HCT116 (cell line): ENCODE measurements at regions not wholly inside any gene's neighbourhood (a gene's known extent, or its start where the extent isn't known, plus 50 kb on each side); places are given as distances from the start of the nearest gene placed in this dataset.

Experiments
- ATAC-seq: fragments of 200-7000 bp; cut with Tn5 transposase; 2 replicates; pipeline ENCODE4 v1.9.1; 2020; ENCODE audit warnings: mild to moderate bottlenecking, moderate library complexity
- BruUV-seq: library from RNA; stranded (reverse); fragments of 400-500 nt; replicated peaks from 2 replicates; lab custom pipeline; 2021; lab: Mats Ljungman, UMichigan
- CTCF ChIA-PET: fragments of 300-600 bp; sonication (Branson Sonifier 250); formaldehyde crosslinking; loops from one replicate; lab custom pipeline; 2021; ENCODE audit warnings: antibody characterized with exemption; lab: Charles Lee
- POLR2A ChIA-PET: fragments of 300-600, 350-600 bp; sonication (Branson Sonifier 250); formaldehyde crosslinking; loops from one replicate; lab custom pipeline; 2021; ENCODE audit warnings: antibody characterized with exemption; lab: Charles Lee
- RAD21 ChIA-PET, 2 experiments: fragments of 300-600 bp; sonication (Branson Sonifier 250); formaldehyde crosslinking; loops; one replicate each; lab custom pipeline; 2023; ENCODE audit warnings: low total read pairs in 2 of 2; ENCODE audit not compliant: uncharacterized antibody in 2 of 2, unreplicated experiment in 2 of 2, low non-redundant PET in 1 of 2; lab: Charles Lee
- DNase-seq: peaks from one replicate; pipeline ENCODE4 v3.0.0-alpha.2; 2010; ENCODE audit warnings: low read depth, low spot score
- H2AFZ ChIP-seq: fragments of 200-600 bp; shearing (Covaris generic), sonication (generic); 2 replicates; pipeline ENCODE4 v1.6.1; 2017; ENCODE audit warnings: low read depth, mixed run types, mixed read lengths, antibody characterized with exemption, low read length; ENCODE audit not compliant: poor library complexity, severe bottlenecking
- H3K27ac ChIP-seq: 2 replicates; pipeline ENCODE4 v1.5.1; 2012; ENCODE audit warnings: low read depth, low read length
- H3K27me3 ChIP-seq: fragments of 200-600 bp; sonication (generic); 2 replicates; pipeline ENCODE4 v1.6.1; 2016; ENCODE audit warnings: mixed run types, low read length, mixed read lengths; ENCODE audit not compliant: insufficient read depth
- H3K36me3 ChIP-seq, 2 experiments: fragments of 200-500 bp in 1 of 2; fragments of 200-600 bp in 1 of 2; sonication (Bioruptor generic) in 1 of 2; sonication (generic) in 1 of 2; 2 replicates each; pipeline versions ENCODE4 v1.5.1 to v1.6.1; 2014 to 2016; ENCODE audit warnings: low read length in 2 of 2, inconsistent platforms in 1 of 2, mixed read lengths in 1 of 2, mixed run types in 1 of 2; ENCODE audit not compliant: insufficient read depth in 2 of 2, control insufficient read depth in 1 of 2
- H3K4me1 ChIP-seq, 2 experiments: fragments of 200-600 bp in 1 of 2; sonication (generic) in 1 of 2; 2 replicates each; pipeline versions ENCODE4 v1.5.1 to v1.6.1; 2012 to 2017; ENCODE audit warnings: low read length in 2 of 2, inconsistent platforms in 1 of 2, mild to moderate bottlenecking in 1 of 2, mixed read lengths in 1 of 2, mixed run types in 1 of 2, moderate library complexity in 1 of 2; ENCODE audit not compliant: insufficient read depth in 2 of 2, control insufficient read depth in 1 of 2
- H3K4me2 ChIP-seq: fragments of 200-600 bp; sonication (generic); 2 replicates; pipeline ENCODE4 v1.6.1; 2017; ENCODE audit warnings: mixed run types, low read length, mixed read lengths
- H3K4me3 ChIP-seq, 2 experiments: fragments of 200-600 bp in 1 of 2; sonication (generic) in 1 of 2; replicated peaks in 1 of 2; 2 replicates each; pipeline ENCODE4 v1.5.1; 2011 to 2016; ENCODE audit warnings: low read length in 2 of 2, control low read depth in 1 of 2, low read depth in 1 of 2, mild to moderate bottlenecking in 1 of 2, mixed read lengths in 1 of 2, mixed run types in 1 of 2
- H3K79me2 ChIP-seq: fragments of 200-600 bp; sonication (generic); 2 replicates; pipeline ENCODE4 v1.6.1; 2017; ENCODE audit warnings: mild to moderate bottlenecking, mixed run types, low read length, moderate library complexity, mixed read lengths; ENCODE audit not compliant: insufficient read depth
- H3K9ac ChIP-seq: fragments of 200-600 bp; sonication (generic); 2 replicates; pipeline ENCODE4 v1.6.1; 2016; ENCODE audit warnings: low read length, mixed read lengths
- H3K9me2 ChIP-seq: fragments of 200-600 bp; sonication (generic), shearing (Covaris generic); 2 replicates; pipeline ENCODE4 v1.6.1; 2017; ENCODE audit warnings: mixed run types, mild to moderate bottlenecking, moderate library complexity; ENCODE audit not compliant: insufficient read depth
- H3K9me3 ChIP-seq, 2 experiments: fragments of 200-500 bp in 1 of 2; fragments of 200-600 bp in 1 of 2; sonication (Bioruptor generic) in 1 of 2; sonication (generic) in 1 of 2; 2 replicates each; pipeline ENCODE4 v1.6.1; 2014 to 2017; ENCODE audit warnings: low read length in 2 of 2, mixed read lengths in 2 of 2, inconsistent platforms in 1 of 2, low read depth in 1 of 2, mild to moderate bottlenecking in 1 of 2, mixed run types in 1 of 2, moderate library complexity in 1 of 2; ENCODE audit not compliant: control insufficient read depth in 1 of 2, insufficient read depth in 1 of 2
- H4K20me1 ChIP-seq: fragments of 200-600 bp; sonication (generic), shearing (Covaris generic); 2 replicates; pipeline ENCODE4 v1.6.1; 2017; ENCODE audit warnings: mixed run types, mild to moderate bottlenecking, moderate library complexity; ENCODE audit not compliant: insufficient read depth
- ATF3 ChIP-seq: IDR thresholded peaks from 2 replicates; pipeline ENCODE4 v1.6.1; 2012
- CBX3 ChIP-seq: IDR thresholded peaks from 2 replicates; pipeline ENCODE4 v1.6.1; 2012; ENCODE audit warnings: low read depth
- EGR1 ChIP-seq: IDR thresholded peaks from 2 replicates; pipeline ENCODE4 v1.6.1; 2012; ENCODE audit warnings: low read depth
- EZH2 ChIP-seq: fragments of 200-600 bp; sonication (generic); IDR thresholded peaks from 2 replicates; pipeline ENCODE4 v1.6.1; 2017; ENCODE audit warnings: antibody characterized with exemption, mixed run types
- EZH2phosphoT487 ChIP-seq: fragments of 200-600 bp; IDR thresholded peaks from 2 replicates; pipeline ENCODE4 v1.6.1; 2018; ENCODE audit warnings: antibody characterized with exemption, borderline replicate concordance
- POLR2A ChIP-seq: IDR thresholded peaks from 2 replicates; pipeline ENCODE4 v1.7.0; 2011; ENCODE audit warnings: borderline replicate concordance; ENCODE audit not compliant: insufficient read depth, insufficient read length; ENCODE audit errors: extremely low read depth
- POLR2AphosphoS5 ChIP-seq: IDR thresholded peaks from 2 replicates; pipeline ENCODE4 v1.6.1; 2011; ENCODE audit warnings: mild to moderate bottlenecking, low read depth, low read length, moderate library complexity
- RAD21 ChIP-seq: IDR thresholded peaks from 2 replicates; pipeline ENCODE4 v1.6.1; 2012; ENCODE audit warnings: low read depth, mild to moderate bottlenecking
- SIN3A ChIP-seq: IDR thresholded peaks from 2 replicates; pipeline ENCODE4 v1.6.1; 2012; ENCODE audit warnings: low read depth
- SRF ChIP-seq: IDR thresholded peaks from 2 replicates; pipeline ENCODE4 v1.6.1; 2012; ENCODE audit warnings: low read depth
- TCF7L2 ChIP-seq: IDR thresholded peaks from 2 replicates; pipeline ENCODE4 v1.7.0; 2011; ENCODE audit warnings: borderline replicate concordance, inconsistent platforms; ENCODE audit not compliant: insufficient read depth, insufficient read length; ENCODE audit errors: extremely low read depth
- ZNF274 ChIP-seq: fragments of 200-500 bp; sonication (Bioruptor generic); IDR thresholded peaks from 2 replicates; pipeline ENCODE4 v1.6.1; 2014; ENCODE audit warnings: mild to moderate bottlenecking, low read depth, low read length, inconsistent platforms
- intact Hi-C: fragments of 100-400 bp; cut with micrococcal nuclease; formaldehyde crosslinking; loops from 2 replicates; pipeline ENCODE4 v1.10.0; 2022
- TF ChIP-seq, protein P1 (sequence below): IDR thresholded peaks from 2 replicates; pipeline ENCODE4 v1.6.1; 2012; ENCODE audit warnings: low read depth
- TF ChIP-seq, protein P2 (sequence below): IDR thresholded peaks from 2 replicates; pipeline ENCODE4 v1.6.1; 2012
- TF ChIP-seq, protein P3 (sequence below), 3 experiments: fragments of 200-600 bp in 1 of 3; sonication (generic) in 1 of 3; IDR thresholded peaks in 2 of 3; conservative IDR thresholded peaks in 1 of 3; 2 replicates each; pipeline ENCODE4 v1.5.1; 2012 to 2017; ENCODE audit warnings: low read depth in 2 of 3, low read length in 2 of 3, antibody characterized with exemption in 1 of 3, borderline replicate concordance in 1 of 3, control low read depth in 1 of 3, mild to moderate bottlenecking in 1 of 3, mixed read lengths in 1 of 3, mixed run types in 1 of 3, moderate library complexity in 1 of 3; ENCODE audit not compliant: insufficient read depth in 1 of 3

GRCh38 chr5:135100011-135100410, 66.0 kb upstream of the PITX1 start:
- CTCF ChIA-PET: no interaction called here

GRCh38 chr5:135097390-135097789, 63.4 kb upstream of the PITX1 start:
- no TSS peak for BruUV-seq
- RAD21 ChIA-PET: no interaction called here
- TF ChIP-seq EGR1: no peak
- no peak for TF ChIP-seq TCF7L2
- TF ChIP-seq POLR2AphosphoS5: no peak
- no peak for TF ChIP-seq ZNF274
- TF ChIP-seq ATF3: no peak
- TF ChIP-seq CBX3: no peak
- no peak for TF ChIP-seq RAD21
- TF ChIP-seq, protein P1, sequence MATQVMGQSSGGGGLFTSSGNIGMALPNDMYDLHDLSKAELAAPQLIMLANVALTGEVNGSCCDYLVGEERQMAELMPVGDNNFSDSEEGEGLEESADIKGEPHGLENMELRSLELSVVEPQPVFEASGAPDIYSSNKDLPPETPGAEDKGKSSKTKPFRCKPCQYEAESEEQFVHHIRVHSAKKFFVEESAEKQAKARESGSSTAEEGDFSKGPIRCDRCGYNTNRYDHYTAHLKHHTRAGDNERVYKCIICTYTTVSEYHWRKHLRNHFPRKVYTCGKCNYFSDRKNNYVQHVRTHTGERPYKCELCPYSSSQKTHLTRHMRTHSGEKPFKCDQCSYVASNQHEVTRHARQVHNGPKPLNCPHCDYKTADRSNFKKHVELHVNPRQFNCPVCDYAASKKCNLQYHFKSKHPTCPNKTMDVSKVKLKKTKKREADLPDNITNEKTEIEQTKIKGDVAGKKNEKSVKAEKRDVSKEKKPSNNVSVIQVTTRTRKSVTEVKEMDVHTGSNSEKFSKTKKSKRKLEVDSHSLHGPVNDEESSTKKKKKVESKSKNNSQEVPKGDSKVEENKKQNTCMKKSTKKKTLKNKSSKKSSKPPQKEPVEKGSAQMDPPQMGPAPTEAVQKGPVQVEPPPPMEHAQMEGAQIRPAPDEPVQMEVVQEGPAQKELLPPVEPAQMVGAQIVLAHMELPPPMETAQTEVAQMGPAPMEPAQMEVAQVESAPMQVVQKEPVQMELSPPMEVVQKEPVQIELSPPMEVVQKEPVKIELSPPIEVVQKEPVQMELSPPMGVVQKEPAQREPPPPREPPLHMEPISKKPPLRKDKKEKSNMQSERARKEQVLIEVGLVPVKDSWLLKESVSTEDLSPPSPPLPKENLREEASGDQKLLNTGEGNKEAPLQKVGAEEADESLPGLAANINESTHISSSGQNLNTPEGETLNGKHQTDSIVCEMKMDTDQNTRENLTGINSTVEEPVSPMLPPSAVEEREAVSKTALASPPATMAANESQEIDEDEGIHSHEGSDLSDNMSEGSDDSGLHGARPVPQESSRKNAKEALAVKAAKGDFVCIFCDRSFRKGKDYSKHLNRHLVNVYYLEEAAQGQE: no peak
- TF ChIP-seq SIN3A: no peak
- TF ChIP-seq, protein P2, sequence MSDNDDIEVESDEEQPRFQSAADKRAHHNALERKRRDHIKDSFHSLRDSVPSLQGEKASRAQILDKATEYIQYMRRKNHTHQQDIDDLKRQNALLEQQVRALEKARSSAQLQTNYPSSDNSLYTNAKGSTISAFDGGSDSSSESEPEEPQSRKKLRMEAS: no peak
- TF ChIP-seq EZH2phosphoT487: no peak
- no peak for TF ChIP-seq SRF
- TF ChIP-seq EZH2: no peak
- TF ChIP-seq, protein P3, sequence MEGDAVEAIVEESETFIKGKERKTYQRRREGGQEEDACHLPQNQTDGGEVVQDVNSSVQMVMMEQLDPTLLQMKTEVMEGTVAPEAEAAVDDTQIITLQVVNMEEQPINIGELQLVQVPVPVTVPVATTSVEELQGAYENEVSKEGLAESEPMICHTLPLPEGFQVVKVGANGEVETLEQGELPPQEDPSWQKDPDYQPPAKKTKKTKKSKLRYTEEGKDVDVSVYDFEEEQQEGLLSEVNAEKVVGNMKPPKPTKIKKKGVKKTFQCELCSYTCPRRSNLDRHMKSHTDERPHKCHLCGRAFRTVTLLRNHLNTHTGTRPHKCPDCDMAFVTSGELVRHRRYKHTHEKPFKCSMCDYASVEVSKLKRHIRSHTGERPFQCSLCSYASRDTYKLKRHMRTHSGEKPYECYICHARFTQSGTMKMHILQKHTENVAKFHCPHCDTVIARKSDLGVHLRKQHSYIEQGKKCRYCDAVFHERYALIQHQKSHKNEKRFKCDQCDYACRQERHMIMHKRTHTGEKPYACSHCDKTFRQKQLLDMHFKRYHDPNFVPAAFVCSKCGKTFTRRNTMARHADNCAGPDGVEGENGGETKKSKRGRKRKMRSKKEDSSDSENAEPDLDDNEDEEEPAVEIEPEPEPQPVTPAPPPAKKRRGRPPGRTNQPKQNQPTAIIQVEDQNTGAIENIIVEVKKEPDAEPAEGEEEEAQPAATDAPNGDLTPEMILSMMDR (IDR thresholded peaks at IDR 0.05 in 2 of 3, conservative IDR thresholded peaks at IDR 0.05 in 1 of 3; ENCODE audit: borderline replicate concordance in 1 of 3, insufficient read depth in 1 of 3, low read depth in 2 of 3, low read length in 2 of 3): no peak

More at GRCh38 chr5:135100011-135100410, 66.0 kb upstream of the PITX1 start:
- BruUV-seq: no TSS peak
- TF ChIP-seq, protein P2: no peak
- TF ChIP-seq EGR1 (no peak), POLR2A (no peak)
- TF ChIP-seq, all 23 proteins: peak for 0
- intact Hi-C loops: no loop called here
- DNase-seq: no peak
- Histone ChIP-seq H3K9me2 (no peaks in the 10 kb centered on the region), H3K79me2 (no peaks in the 10 kb centered on the region), H3K4me2 (no peak overlapping the region), H3K4me1 (no peaks in the 10 kb centered on the region), H3K9me3 (no peaks in the 10 kb centered on the region), H2AFZ (no peak overlapping the region), H3K9ac (no peak overlapping the region), H3K36me3 (no peaks in the 10 kb centered on the region), H3K27me3 (no peaks in the 10 kb centered on the region), H3K27ac (no peak overlapping the region), H3K4me3 (no peak overlapping the region), H4K20me1 (no peaks in the 10 kb centered on the region)
- RAD21 ChIA-PET: no interaction called here
- POLR2A ChIA-PET: no interaction called here
- ATAC-seq: no peak

More at GRCh38 chr5:135097390-135097789, 63.4 kb upstream of the PITX1 start:
- no peaks in the 10 kb centered on the region for H3K27me3 ChIP-seq
- no peak for ATAC-seq
- no peaks in the 10 kb centered on the region for H4K20me1 ChIP-seq
- H3K79me2 ChIP-seq: no peaks in the 10 kb centered on the region
- intact Hi-C loops: no loop called here
- CTCF ChIA-PET: no interaction called here
- H3K9ac ChIP-seq: no peak overlapping the region
- no peak overlapping the region for H3K27ac ChIP-seq
- no peak overlapping the region for H3K4me3 ChIP-seq
- no peak for DNase-seq
- H3K4me1 ChIP-seq: peaks cover 0 to 9% of the 10 kb centered on the region in 2 experiments; a peak in 1 of 4 replicates
- H3K9me2 ChIP-seq: no peaks in the 10 kb centered on the region
- no peak overlapping the region for H3K4me2 ChIP-seq
- H3K36me3 ChIP-seq: no peaks in the 10 kb centered on the region
- H3K9me3 ChIP-seq: no peaks in the 10 kb centered on the region
- no peak overlapping the region for H2AFZ ChIP-seq
- POLR2A ChIA-PET: no interaction called here
